ENCODE measurements at regions not wholly inside any gene's neighbourhood (a gene's known extent, or its start where the extent isn't known, plus 50 kb on each side); places are given as distances from the start of the nearest gene placed in this dataset.

GRCh38 chr6:26164120-26164505, 76.9 kb downstream of the HFE start:
- no peak overlapping the region for H3K4me2 ChIP-seq (ENCODE audit: insufficient read depth, insufficient read length, low read length)
- DNase-seq: no peak
- H3K27me3 ChIP-seq (ENCODE audit: insufficient read depth, low read length): no peaks in the 10 kb centered on the region
- H2BK15ac ChIP-seq (ENCODE audit: low read depth, low read length): no peak overlapping the region
- H2BK12ac ChIP-seq (ENCODE audit: insufficient read length, low read depth, low read length): no peak overlapping the region
- H3K9me3 Mint-ChIP-seq: no peaks in the 10 kb centered on the region
- H2BK20ac ChIP-seq (ENCODE audit: low read depth, low read length, poor library complexity, severe bottlenecking): no peak overlapping the region
- no peak overlapping the region for H4K8ac ChIP-seq (replicated peaks; ENCODE audit: insufficient read length, low read depth, low read length)
- no peak overlapping the region for H3K14ac ChIP-seq (ENCODE audit: insufficient read depth, low read length)
- no peak overlapping the region for H3K27ac ChIP-seq (ENCODE audit: insufficient read length, low read depth, low read length)
- no peak overlapping the region for H3K9ac ChIP-seq (ENCODE audit: extremely low read depth, insufficient read length, low read length)
- H4K5ac ChIP-seq (ENCODE audit: insufficient read length, low read depth, low read length): no peak overlapping the region
- no peaks in the 10 kb centered on the region for H3K79me1 ChIP-seq (ENCODE audit: insufficient read depth, low read depth, low read length, poor library complexity, severe bottlenecking)
- H3K4me1 Mint-ChIP-seq: peaks cover 18 to 19% of the 10 kb centered on the region in 2 experiments
- H2BK5ac ChIP-seq (ENCODE audit: insufficient read length, low read length): no peak overlapping the region
- no peak overlapping the region for H3K23ac ChIP-seq (ENCODE audit: insufficient read length, low read depth, low read length)
- H4K20me1 ChIP-seq (ENCODE audit: control insufficient read depth, insufficient read depth, insufficient read length): no peaks in the 10 kb centered on the region
- no peak overlapping the region for H3K4ac ChIP-seq (ENCODE audit: low read depth, low read length)
- no peaks in the 10 kb centered on the region for H3K23me2 ChIP-seq (ENCODE audit: insufficient read length, low read depth, low read length, poor library complexity, severe bottlenecking)
- H3K36me3 Mint-ChIP-seq (ENCODE audit: insufficient read depth in 1 of 3, low read depth in 3 of 3): peaks cover 2 to 5% (median 4%) of the 10 kb centered on the region in 3 experiments; a peak in 4 of 7 replicates
- H2BK120ac ChIP-seq (ENCODE audit: low read depth, low read length, poor library complexity, severe bottlenecking): no peak overlapping the region
- no peak for TF ChIP-seq CTCF (conservative IDR thresholded peaks at IDR 0.05)
- H3K79me2 ChIP-seq (ENCODE audit: insufficient read depth, low read length): no peaks in the 10 kb centered on the region; the same call in 1 of the 2 replicates
- no peaks in the 10 kb centered on the region for H3K9me3 ChIP-seq (ENCODE audit: control insufficient read depth, low read depth, low read length)
- H3K4me3 Mint-ChIP-seq: 0 out of 5 replicates have a peak overlapping the region, but pooled peaks of 1 of the 2 experiments have one; percentile 44
- peaks cover 3% of the 10 kb centered on the region for H3K4me1 ChIP-seq (ENCODE audit: insufficient read depth, low read length)
- no peak overlapping the region; a peak in 1 of 7 replicates for H3K27ac Mint-ChIP-seq
- H3K56ac ChIP-seq (ENCODE audit: insufficient read length, low read depth, low read length): no peak overlapping the region
- H3K27me3 Mint-ChIP-seq (ENCODE audit: low read depth): no peaks in the 10 kb centered on the region
- H3K18ac ChIP-seq (ENCODE audit: insufficient read length, low read depth, low read length): no peak overlapping the region
- no peak overlapping the region for H3T11ph ChIP-seq (ENCODE audit: low read length)
- no CpG with 5 or more reads among the region's 1 CpG for WGBS (ENCODE audit: extremely low coverage, insufficient read length, low lambda C conversion rate)
- H2AK5ac ChIP-seq (ENCODE audit: insufficient read length, low read length): no peak overlapping the region
- no peak overlapping the region for H4K91ac ChIP-seq (ENCODE audit: insufficient read length, low read depth, low read length)
- no peak overlapping the region for H2AFZ ChIP-seq (ENCODE audit: low read length)

All from H9 (cell line).